ENCODE measurements at regions not wholly inside any gene's neighbourhood (a gene's known extent, or its start where the extent isn't known, plus 50 kb on each side); places are given as distances from the start of the nearest gene placed in this dataset.

DNA sequence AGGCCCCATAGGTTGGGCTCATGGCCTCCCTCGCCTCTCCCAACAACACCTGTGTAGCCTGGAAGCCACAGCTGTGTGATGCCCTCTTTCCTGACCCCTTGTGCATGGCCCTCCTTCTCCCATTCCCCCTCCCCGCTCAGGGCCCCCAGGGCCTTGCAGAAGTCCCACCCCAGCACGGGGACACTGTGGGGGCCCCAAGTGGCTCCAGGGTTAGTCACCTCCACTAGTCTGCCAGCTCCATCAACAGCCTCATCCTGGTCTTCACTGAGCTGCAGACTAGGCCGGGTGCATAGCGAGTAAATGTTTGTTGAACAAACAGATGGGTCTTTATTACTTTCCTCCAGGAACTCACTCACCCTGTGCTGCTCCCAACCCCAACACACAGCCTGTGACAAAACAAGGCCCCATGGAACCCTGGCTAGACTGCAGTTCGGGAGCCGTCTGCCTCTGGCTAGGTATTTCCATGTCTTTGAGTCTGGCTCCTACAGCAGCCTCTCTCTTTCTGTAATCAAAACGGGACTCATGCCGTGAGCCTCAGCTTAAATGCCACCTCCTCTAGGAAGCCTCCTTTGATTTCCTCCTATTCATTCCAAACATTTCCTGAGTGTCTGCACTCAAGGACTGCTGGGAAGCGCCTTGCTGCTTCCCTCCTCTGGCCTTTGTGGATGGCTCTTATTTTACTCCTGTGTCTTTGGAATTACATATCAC lies 109.9 kb upstream of the ID2 start:
- TF ChIP-seq POLR2AphosphoS5 (IDR thresholded peaks at IDR 0.05) (no peak), POLR2A (IDR thresholded peaks at IDR 0.05; ENCODE audit: low read depth) (no peak)

Data from esophagus muscularis mucosa (tissue), 2 donors.